Posterior cingulate gyrus (tissue), 11 donors: ENCODE measurements at regions not wholly inside any gene's neighbourhood (a gene's known extent, or its start where the extent isn't known, plus 50 kb on each side); places are given as distances from the start of the nearest gene placed in this dataset.

Experiments
- DNase-seq, 10 donors: peaks; one replicate each; pipeline versions ENCODE4 v3.0.0 to v3.0.0-alpha.2; 2020 to 2021; ENCODE audit warnings: mixed read lengths in 3 of 10
- intact Hi-C: fragments of 100-400 bp; cut with DNase I; formaldehyde crosslinking; loops from one replicate; pipeline ENCODE4 v1.15.1; 2023

- no peak for DNase-seq
- intact Hi-C loops, result no loop called here
Measured at GRCh38 chr19:30911491-30911890, 437.7 kb downstream of the TSHZ3 start.

- no peak for DNase-seq
- intact Hi-C loops, result no loop called here
Measured at GRCh38 chr19:30910485-30911240, 438.6 kb downstream of the TSHZ3 start.

- DNase-seq, result no peak
- intact Hi-C loops, result no loop called here
Measured at GRCh38 chr19:30909216-30909615, 440.0 kb downstream of the TSHZ3 start.

- no peak for DNase-seq
- intact Hi-C loops, result no loop called here
Measured at GRCh38 chr19:30908262-30908771, 440.9 kb downstream of the TSHZ3 start.

GRCh38 chr19:30906871-30907270 is 442.4 kb downstream of the TSHZ3 start:
- DNase-seq, result peak in 1 of 10 donors; percentile 43
- intact Hi-C loops, result no loop called here

- intact Hi-C loops, result no loop called here
- DNase-seq, result no peak
Measured at GRCh38 chr19:30900051-30900450, 449.2 kb downstream of the TSHZ3 start.

GRCh38 chr19:30898353-30899103 is 450.7 kb downstream of the TSHZ3 start:
- no peak for DNase-seq
- intact Hi-C loops, result no loop called here

GRCh38 chr19:30897553-30897952 is 451.7 kb downstream of the TSHZ3 start:
- DNase-seq, result peak in 1 of 10 donors; percentile 6
- intact Hi-C loops, result no loop called here

- DNase-seq, result peak in 1 of 10 donors; percentile 24
- intact Hi-C loops, result no loop called here
Measured at GRCh38 chr19:30897034-30897433, 452.2 kb downstream of the TSHZ3 start.

GRCh38 chr19:30896554-30896953 is 452.7 kb downstream of the TSHZ3 start:
- intact Hi-C loops, result no loop called here
- DNase-seq, result no peak

- intact Hi-C loops, result no loop called here
- no peak for DNase-seq
Measured at GRCh38 chr19:30895946-30896345, 453.3 kb downstream of the TSHZ3 start.

GRCh38 chr19:30891051-30891450 is 458.2 kb downstream of the TSHZ3 start:
- intact Hi-C loops, result no loop called here
- no peak for DNase-seq

- intact Hi-C loops, result no loop called here
Measured at GRCh38 chr19:30890033-30890432, 459.2 kb downstream of the TSHZ3 start.

GRCh38 chr19:30888937-30889336 is 460.3 kb downstream of the TSHZ3 start:
- intact Hi-C loops, result no loop called here
- DNase-seq, result no peak

More at GRCh38 chr19:30890033-30890432, 459.2 kb downstream of the TSHZ3 start:
- no peak for DNase-seq

- intact Hi-C loops, result no loop called here
- DNase-seq, result peak in 1 of 10 donors; percentile 81
Measured at GRCh38 chr19:30887042-30887441, 462.2 kb downstream of the TSHZ3 start.

GRCh38 chr19:30886222-30886621 is 463.0 kb downstream of the TSHZ3 start:
- DNase-seq, result peak in 1 of 10 donors; percentile 33
- intact Hi-C loops, result no loop called here

GRCh38 chr19:30884146-30884812 is 465.0 kb downstream of the TSHZ3 start:
- intact Hi-C loops, result no loop called here
- peak in 1 of 10 donors; percentile 49 for DNase-seq

GRCh38 chr19:30883071-30883470 is 466.2 kb downstream of the TSHZ3 start:
- intact Hi-C loops, result no loop called here

GRCh38 chr19:30882411-30883005 is 466.7 kb downstream of the TSHZ3 start:
- intact Hi-C loops, result no loop called here
- DNase-seq, result no peak

More at GRCh38 chr19:30883071-30883470, 466.2 kb downstream of the TSHZ3 start:
- DNase-seq, result no peak

- intact Hi-C loops, result no loop called here
Measured at GRCh38 chr19:30881930-30882329, 467.3 kb downstream of the TSHZ3 start.

GRCh38 chr19:30881281-30881680 is 468.0 kb downstream of the TSHZ3 start:
- intact Hi-C loops, result no loop called here

More at GRCh38 chr19:30881930-30882329, 467.3 kb downstream of the TSHZ3 start:
- no peak for DNase-seq

More at GRCh38 chr19:30881281-30881680, 468.0 kb downstream of the TSHZ3 start:
- DNase-seq, result no peak
